BJ (cell line): ENCODE measurements at regions not wholly inside any gene's neighbourhood (a gene's known extent, or its start where the extent isn't known, plus 50 kb on each side); places are given as distances from the start of the nearest gene placed in this dataset.
"Not testable (repeated sequence)": the region's sequence is repeated elsewhere in the genome, so short reads cannot be mapped to it uniquely, and the experiment has no call there.

Source experiments
- CTCF ChIA-PET: fragments of 350-600 bp; formaldehyde crosslinking; extraction: SDS; loops from one replicate; lab custom pipeline; 2021; ENCODE audit warnings: antibody characterized with exemption, inconsistent platforms; lab: Yijun Ruan, JAX
- POLR2A ChIA-PET: fragments of 300-600 bp; sonication (Branson Sonifier 250); formaldehyde crosslinking; extraction: SDS; loops from one replicate; lab custom pipeline; 2021; ENCODE audit warnings: antibody characterized with exemption; lab: Charles Lee
- DNase-seq: peaks from one replicate; pipeline ENCODE4 v3.0.0-alpha.2; 2011; ENCODE audit warnings: low read depth
- H3K27me3 ChIP-seq: 2 replicates; pipeline ENCODE4 v1.6.0; 2011; ENCODE audit warnings: low read length; ENCODE audit not compliant: control insufficient read depth, insufficient read depth
- H3K36me3 ChIP-seq: 2 replicates; pipeline ENCODE4 v1.5.1; 2011; ENCODE audit warnings: low read length; ENCODE audit not compliant: control insufficient read depth, insufficient read depth
- H3K4me3 ChIP-seq: 2 replicates; pipeline ENCODE4 v1.5.1; 2011; ENCODE audit warnings: low read depth, mild to moderate bottlenecking, control low read depth, low read length
- TF ChIP-seq, protein P1 (sequence below): IDR thresholded peaks from 2 replicates; pipeline ENCODE4 v1.5.1; 2011; ENCODE audit warnings: low read depth, mild to moderate bottlenecking, control low read depth, inconsistent platforms, low read length, moderate library complexity; ENCODE audit not compliant: insufficient read depth

DNA sequence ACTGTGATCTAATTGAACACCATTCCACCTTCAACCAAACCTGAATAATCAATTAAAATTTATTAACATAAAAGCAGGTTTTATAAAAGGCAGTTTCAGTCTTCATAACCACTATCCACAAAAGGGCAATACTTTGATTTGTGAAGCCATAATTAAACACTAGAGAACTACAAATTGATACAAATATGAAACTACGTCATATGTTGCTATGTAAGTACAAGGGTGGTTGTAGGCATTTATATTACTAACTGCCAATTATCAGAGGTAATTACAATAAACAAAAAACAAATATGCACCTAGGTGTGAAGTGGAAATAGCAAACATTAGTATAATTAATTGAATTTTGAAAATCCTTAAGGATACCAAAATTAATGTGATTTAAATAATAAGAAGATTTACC is 368.5 kb upstream of the PCDH15 start:
- POLR2A ChIA-PET = no interaction called here
- CTCF ChIA-PET = no interaction called here
- DNase-seq = no peak
- Histone ChIP-seq H3K36me3 (no peaks in the 10 kb centered on the region), H3K27me3 (no peaks in the 10 kb centered on the region), H3K4me3 (no peak overlapping the region)
- TF ChIP-seq, protein P1, sequence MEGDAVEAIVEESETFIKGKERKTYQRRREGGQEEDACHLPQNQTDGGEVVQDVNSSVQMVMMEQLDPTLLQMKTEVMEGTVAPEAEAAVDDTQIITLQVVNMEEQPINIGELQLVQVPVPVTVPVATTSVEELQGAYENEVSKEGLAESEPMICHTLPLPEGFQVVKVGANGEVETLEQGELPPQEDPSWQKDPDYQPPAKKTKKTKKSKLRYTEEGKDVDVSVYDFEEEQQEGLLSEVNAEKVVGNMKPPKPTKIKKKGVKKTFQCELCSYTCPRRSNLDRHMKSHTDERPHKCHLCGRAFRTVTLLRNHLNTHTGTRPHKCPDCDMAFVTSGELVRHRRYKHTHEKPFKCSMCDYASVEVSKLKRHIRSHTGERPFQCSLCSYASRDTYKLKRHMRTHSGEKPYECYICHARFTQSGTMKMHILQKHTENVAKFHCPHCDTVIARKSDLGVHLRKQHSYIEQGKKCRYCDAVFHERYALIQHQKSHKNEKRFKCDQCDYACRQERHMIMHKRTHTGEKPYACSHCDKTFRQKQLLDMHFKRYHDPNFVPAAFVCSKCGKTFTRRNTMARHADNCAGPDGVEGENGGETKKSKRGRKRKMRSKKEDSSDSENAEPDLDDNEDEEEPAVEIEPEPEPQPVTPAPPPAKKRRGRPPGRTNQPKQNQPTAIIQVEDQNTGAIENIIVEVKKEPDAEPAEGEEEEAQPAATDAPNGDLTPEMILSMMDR = no peak

DNA sequence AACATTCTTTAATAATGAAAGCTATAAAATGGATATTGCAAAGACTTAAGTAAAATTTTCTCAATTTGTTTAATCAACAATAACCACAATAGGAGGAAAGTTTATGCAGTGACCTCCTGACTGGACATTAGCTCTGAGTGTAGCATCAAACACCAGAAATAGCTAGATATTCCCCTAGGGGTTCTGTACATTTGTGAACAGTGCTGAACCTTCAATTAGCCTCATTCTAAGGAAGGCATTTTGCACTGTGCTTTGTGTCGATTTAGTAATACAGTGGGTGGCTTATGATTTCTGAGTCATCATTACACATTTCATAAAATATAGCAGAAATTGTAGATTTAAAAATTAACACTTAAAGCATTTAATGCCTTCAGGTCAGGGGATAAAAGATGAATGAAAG is 367.3 kb upstream of the PCDH15 start:
- Histone ChIP-seq H3K27me3 (no peaks in the 10 kb centered on the region), H3K36me3 (no peaks in the 10 kb centered on the region), H3K4me3 (no peak overlapping the region)
- TF ChIP-seq, protein P1 = no peak
- CTCF ChIA-PET = no interaction called here
- POLR2A ChIA-PET = no interaction called here
- DNase-seq = no peak

DNA sequence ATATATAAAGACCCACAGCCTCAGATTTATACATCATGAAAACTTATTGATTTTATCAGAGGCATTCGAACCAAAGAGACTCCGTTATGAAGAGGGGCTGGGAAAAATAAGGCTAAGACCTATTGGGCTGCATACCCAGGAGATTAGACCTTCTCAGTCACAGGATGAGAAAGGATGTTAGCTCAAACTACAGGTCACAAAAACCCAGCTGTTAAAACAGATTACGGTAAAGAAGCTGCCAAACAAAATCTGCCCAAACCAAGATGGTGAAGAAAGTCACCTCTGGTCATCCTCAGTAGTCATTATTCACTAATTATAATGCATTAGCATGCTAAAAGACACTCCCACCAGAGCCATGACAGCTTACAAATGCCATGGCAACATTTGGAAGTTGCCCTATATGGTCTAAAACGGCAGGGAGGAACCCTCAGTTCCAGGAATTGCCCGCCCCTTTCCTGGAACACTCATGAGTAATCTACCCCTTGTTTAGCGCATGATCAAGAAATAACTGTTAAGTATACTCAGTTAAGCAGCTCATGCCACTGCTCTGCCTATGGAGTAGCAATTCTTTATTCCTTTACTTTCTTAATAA is 362.5 kb upstream of the PCDH15 start:
- Histone ChIP-seq H3K4me3 (no peak overlapping the region), H3K27me3 (no peaks in the 10 kb centered on the region), H3K36me3 (no peaks in the 10 kb centered on the region)
- POLR2A ChIA-PET = no interaction called here
- CTCF ChIA-PET = no interaction called here
- TF ChIP-seq, protein P1 = no peak
- DNase-seq = no peak

DNA sequence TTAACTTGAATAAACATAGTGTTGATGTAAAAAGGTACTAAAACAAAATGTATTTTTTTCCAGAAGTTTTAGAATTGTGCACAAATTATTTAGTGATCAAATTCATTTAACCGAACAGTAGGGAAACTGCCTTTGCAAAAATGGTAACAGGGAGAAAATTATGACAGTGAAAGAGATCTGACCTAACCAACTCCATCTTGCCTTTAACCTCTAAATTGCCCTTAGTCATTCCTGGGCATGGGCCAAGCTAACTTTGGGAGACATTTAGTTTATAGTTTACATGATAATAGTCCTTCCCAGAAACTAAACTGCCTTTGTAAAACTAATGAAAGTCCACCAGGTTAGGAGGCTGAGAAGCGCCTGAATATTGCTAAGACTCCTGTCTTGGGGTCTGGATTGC is 361.3 kb upstream of the PCDH15 start:
- POLR2A ChIA-PET, CTCF ChIA-PET, H3K27me3 ChIP-seq, H3K36me3 ChIP-seq, H3K4me3 ChIP-seq, DNase-seq: not testable (repeated sequence)

DNA sequence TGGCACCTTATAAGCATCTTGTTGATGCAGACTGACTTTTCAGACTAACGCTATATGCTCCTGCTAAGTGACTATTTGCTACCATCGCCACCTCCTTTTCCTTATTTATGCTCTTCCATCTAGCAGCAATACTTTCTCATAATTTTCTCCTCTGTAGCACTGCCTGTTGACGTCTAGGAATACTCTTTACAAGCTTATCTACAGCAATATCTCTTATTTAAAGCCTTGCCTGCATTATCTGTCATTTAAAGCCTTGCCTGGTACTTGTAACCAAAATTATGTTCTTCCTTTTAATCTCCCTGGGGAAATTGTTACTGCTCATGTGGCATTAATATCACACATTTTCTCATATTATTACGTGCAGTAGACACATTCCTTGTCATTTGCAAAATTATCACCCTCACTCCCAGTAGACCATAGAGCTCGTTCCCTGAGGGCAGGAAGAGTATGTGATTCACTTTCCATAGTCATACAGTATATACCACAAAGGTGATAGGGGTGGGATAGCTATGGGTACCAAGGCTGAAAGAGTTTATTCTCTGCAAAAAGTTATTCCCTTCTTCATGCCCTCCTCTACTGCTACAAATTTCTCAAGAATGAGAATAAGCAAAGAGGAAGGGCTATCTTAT is 359.7 kb upstream of the PCDH15 start:
- ChIA-PET POLR2A (no interaction called here), CTCF (no interaction called here)
- no peaks in the 10 kb centered on the region for H3K36me3 ChIP-seq
- DNase-seq = no peak
- TF ChIP-seq, protein P1 = no peak
- H3K4me3 ChIP-seq = no peak overlapping the region
- no peaks in the 10 kb centered on the region for H3K27me3 ChIP-seq

DNA sequence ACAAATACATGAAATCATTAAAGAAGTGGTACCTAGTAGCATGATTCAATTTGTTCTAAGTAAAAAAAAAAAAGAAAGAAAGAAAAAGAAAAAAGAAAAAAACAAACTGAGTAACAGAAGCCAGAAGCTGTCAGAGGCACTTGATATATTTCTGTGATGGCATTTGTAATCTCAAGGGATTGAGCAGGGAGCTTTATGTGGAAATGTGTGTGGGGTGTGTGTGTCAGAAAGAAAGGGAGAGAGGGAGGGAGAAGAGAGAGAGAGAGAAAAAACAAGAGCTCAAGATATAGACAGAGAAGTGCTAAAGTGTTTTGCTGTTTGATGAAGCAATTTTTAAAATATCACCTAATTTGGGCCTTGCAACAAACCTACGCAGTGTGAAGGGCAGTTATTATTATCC is 357.6 kb upstream of the PCDH15 start:
- POLR2A ChIA-PET = no interaction called here
- CTCF ChIA-PET = no interaction called here

More for the DNA sequence above, 357.6 kb upstream of the PCDH15 start:
- Histone ChIP-seq H3K4me3 (no peak overlapping the region), H3K27me3 (no peaks in the 10 kb centered on the region), H3K36me3 (no peaks in the 10 kb centered on the region)
- TF ChIP-seq, protein P1 = no peak
- DNase-seq = no peak
